ENCODE measurements at regions not wholly inside any gene's neighbourhood (a gene's known extent, or its start where the extent isn't known, plus 50 kb on each side); places are given as distances from the start of the nearest gene placed in this dataset.
"Not testable (repeated sequence)": the region's sequence is repeated elsewhere in the genome, so short reads cannot be mapped to it uniquely, and the experiment has no call there.

DNA sequence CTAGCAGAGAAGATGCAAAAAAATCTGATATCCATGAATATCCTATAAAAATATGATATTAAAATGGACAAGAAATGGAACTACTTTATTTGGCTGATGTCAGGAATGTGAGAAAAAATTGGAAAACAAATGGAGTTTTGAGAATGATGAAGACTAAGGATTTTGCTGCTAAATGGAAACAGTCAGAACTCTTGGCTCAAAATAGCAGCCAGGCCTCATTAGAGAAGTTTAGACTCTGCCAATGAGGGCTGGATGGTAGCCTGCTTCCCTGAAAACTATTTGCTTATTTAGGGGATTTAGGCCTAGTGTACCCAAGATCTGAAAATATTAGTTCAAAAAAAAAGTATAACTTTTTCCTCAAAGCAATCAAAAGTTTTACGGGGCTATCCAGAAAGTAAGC is 458.5 kb downstream of the TFEC start:
- Histone ChIP-seq H3K36me3 (ENCODE audit: control insufficient read depth in 3 of 3, insufficient read depth in 2 of 3, low read depth in 1 of 3, low read length in 3 of 3) (peaks cover 0 to 2% (median 0%) of the 10 kb centered on the region in 3 donors), H3K27me3 (ENCODE audit: control insufficient read depth in 3 of 3, insufficient read depth in 3 of 3, low read length in 3 of 3) (no peaks in the 10 kb centered on the region), H3K27ac (ENCODE audit: low read depth in 1 of 3, low read length in 2 of 3) (no peak overlapping the region), H3K4me1 (ENCODE audit: control insufficient read depth in 3 of 3, insufficient read depth in 2 of 3, low read depth in 1 of 3, low read length in 2 of 3) (no peaks in the 10 kb centered on the region), H3K9me3 (ENCODE audit: control insufficient read depth in 2 of 2, insufficient read depth in 1 of 2, low read depth in 1 of 2, low read length in 1 of 2) (no peaks in the 10 kb centered on the region), H3K4me3 (ENCODE audit: low read depth in 1 of 3, low read length in 3 of 3) (no peak overlapping the region)
- WGBS, 3 donors: 63 to 87% (median 74%) methylated on average over 1 of the region's 1 CpG
- DNase-seq: no peak
- FAIRE-seq: no peak

GRCh38 chr7:115561335-115562110 is 469.0 kb downstream of the TFEC start:
- Histone ChIP-seq H3K4me3 (ENCODE audit: low read depth in 1 of 3, low read length in 3 of 3) (no peak overlapping the region), H3K27me3 (ENCODE audit: control insufficient read depth in 3 of 3, insufficient read depth in 3 of 3, low read length in 3 of 3) (no peaks in the 10 kb centered on the region), H3K4me1 (ENCODE audit: control insufficient read depth in 3 of 3, insufficient read depth in 2 of 3, low read depth in 1 of 3, low read length in 2 of 3) (no peaks in the 10 kb centered on the region), H3K9me3 (ENCODE audit: control insufficient read depth in 2 of 2, insufficient read depth in 1 of 2, low read depth in 1 of 2, low read length in 1 of 2) (no peaks in the 10 kb centered on the region), H3K27ac (ENCODE audit: low read depth in 1 of 3, low read length in 2 of 3) (no peak overlapping the region), H3K36me3 (ENCODE audit: control insufficient read depth in 3 of 3, insufficient read depth in 2 of 3, low read depth in 1 of 3, low read length in 3 of 3) (no peaks in the 10 kb centered on the region)
- FAIRE-seq (no peak), DNase-seq (no peak)
- WGBS, 3 donors: 78 to 83% (median 79%) methylated on average over 9 of the region's 9 CpGs

DNA sequence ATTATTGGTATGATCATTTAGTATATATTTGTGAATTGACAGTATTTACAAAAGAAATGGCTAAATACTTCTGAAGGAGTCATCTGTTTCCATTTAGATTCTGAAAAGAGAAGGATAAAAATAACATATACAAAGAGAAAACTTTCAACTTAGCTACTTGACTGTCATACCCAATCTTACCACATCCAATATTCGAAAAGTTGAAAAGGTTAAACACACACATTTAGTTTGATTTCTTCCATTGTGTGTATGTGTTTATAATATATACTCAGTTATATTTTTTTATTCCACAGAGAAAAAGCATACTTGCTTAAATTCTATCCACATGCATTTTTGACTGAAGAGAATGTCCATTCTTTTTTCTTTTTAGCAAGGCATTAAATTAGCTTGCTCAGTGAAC is 470.7 kb downstream of the TFEC start:
- no peak for DNase-seq
- Histone ChIP-seq H3K36me3 (ENCODE audit: control insufficient read depth in 3 of 3, insufficient read depth in 2 of 3, low read depth in 1 of 3, low read length in 3 of 3) (no peaks in the 10 kb centered on the region), H3K9me3 (ENCODE audit: control insufficient read depth in 2 of 2, insufficient read depth in 1 of 2, low read depth in 1 of 2, low read length in 1 of 2) (no peaks in the 10 kb centered on the region), H3K27me3 (ENCODE audit: control insufficient read depth in 3 of 3, insufficient read depth in 3 of 3, low read length in 3 of 3) (no peaks in the 10 kb centered on the region), H3K27ac (ENCODE audit: low read depth in 1 of 3, low read length in 2 of 3) (no peak overlapping the region), H3K4me1 (ENCODE audit: control insufficient read depth in 3 of 3, insufficient read depth in 2 of 3, low read depth in 1 of 3, low read length in 2 of 3) (no peaks in the 10 kb centered on the region), H3K4me3 (ENCODE audit: low read depth in 1 of 3, low read length in 3 of 3) (no peak overlapping the region)
- FAIRE-seq: no peak
- WGBS, 3 donors: 74 to 81% (median 74%) methylated on average over 1 of the region's 1 CpG

GRCh38 chr7:115558161-115558560 is 472.4 kb downstream of the TFEC start:
- FAIRE-seq (no peak), DNase-seq (no peak)
- no peaks in the 10 kb centered on the region for H3K36me3 ChIP-seq (ENCODE audit: control insufficient read depth in 3 of 3, insufficient read depth in 2 of 3, low read depth in 1 of 3, low read length in 3 of 3)
- H3K4me3 ChIP-seq (ENCODE audit: low read depth in 1 of 3, low read length in 3 of 3): no peak overlapping the region
- 64 to 87% (median 83%) methylated on average over 1 of the region's 1 CpG for WGBS, 3 donors
- no peaks in the 10 kb centered on the region for H3K27me3 ChIP-seq (ENCODE audit: control insufficient read depth in 3 of 3, insufficient read depth in 3 of 3, low read length in 3 of 3)
- no peak overlapping the region for H3K27ac ChIP-seq (ENCODE audit: low read depth in 1 of 3, low read length in 2 of 3)
- no peaks in the 10 kb centered on the region for H3K4me1 ChIP-seq (ENCODE audit: control insufficient read depth in 3 of 3, insufficient read depth in 2 of 3, low read depth in 1 of 3, low read length in 2 of 3)
- no peaks in the 10 kb centered on the region for H3K9me3 ChIP-seq (ENCODE audit: control insufficient read depth in 2 of 2, insufficient read depth in 1 of 2, low read depth in 1 of 2, low read length in 1 of 2)

DNA sequence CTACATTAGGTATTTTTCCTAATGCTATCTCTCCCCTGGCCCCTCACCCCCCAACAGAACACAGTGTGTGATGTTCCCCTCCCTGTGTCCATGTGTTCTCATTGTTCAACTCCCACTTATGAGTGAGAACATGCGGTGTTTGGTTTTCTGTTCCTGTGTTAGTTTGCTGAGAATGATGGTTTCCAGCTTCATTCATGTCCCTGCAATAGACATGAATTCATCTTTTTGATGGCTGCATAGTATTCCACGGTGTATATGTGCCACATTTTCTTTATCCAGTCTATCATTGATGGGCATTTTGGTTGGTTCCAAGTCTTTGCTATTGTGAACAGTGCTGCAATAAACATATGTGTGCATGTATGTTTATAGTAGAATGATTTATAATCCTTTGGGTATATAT is 473.3 kb downstream of the TFEC start:
- H3K27ac ChIP-seq (ENCODE audit: low read depth in 1 of 3, low read length in 2 of 3); H3K4me3 ChIP-seq (ENCODE audit: low read depth in 1 of 3, low read length in 3 of 3); H3K9me3 ChIP-seq (ENCODE audit: control insufficient read depth in 2 of 2, insufficient read depth in 1 of 2, low read depth in 1 of 2, low read length in 1 of 2); H3K36me3 ChIP-seq (ENCODE audit: control insufficient read depth in 3 of 3, insufficient read depth in 2 of 3, low read depth in 1 of 3, low read length in 3 of 3); DNase-seq; H3K27me3 ChIP-seq (ENCODE audit: control insufficient read depth in 3 of 3, insufficient read depth in 3 of 3, low read length in 3 of 3); H3K4me1 ChIP-seq (ENCODE audit: control insufficient read depth in 3 of 3, insufficient read depth in 2 of 3, low read depth in 1 of 3, low read length in 2 of 3); FAIRE-seq: not testable (repeated sequence)
- WGBS, 3 donors: 70 to 87% (median 86%) methylated on average over 2 of the region's 2 CpGs

GRCh38 chr7:115552766-115553165 is 477.8 kb downstream of the TFEC start:
- Histone ChIP-seq H3K4me3 (ENCODE audit: low read depth in 1 of 3, low read length in 3 of 3) (no peak overlapping the region), H3K36me3 (ENCODE audit: control insufficient read depth in 3 of 3, insufficient read depth in 2 of 3, low read depth in 1 of 3, low read length in 3 of 3) (no peaks in the 10 kb centered on the region), H3K27ac (ENCODE audit: low read depth in 1 of 3, low read length in 2 of 3) (no peak overlapping the region), H3K27me3 (ENCODE audit: control insufficient read depth in 3 of 3, insufficient read depth in 3 of 3, low read length in 3 of 3) (no peaks in the 10 kb centered on the region), H3K4me1 (ENCODE audit: control insufficient read depth in 3 of 3, insufficient read depth in 2 of 3, low read depth in 1 of 3, low read length in 2 of 3) (no peaks in the 10 kb centered on the region), H3K9me3 (ENCODE audit: control insufficient read depth in 2 of 2, insufficient read depth in 1 of 2, low read depth in 1 of 2, low read length in 1 of 2) (no peaks in the 10 kb centered on the region)
- no peak for FAIRE-seq
- 72 to 89% (median 85%) methylated on average over 4 of the region's 4 CpGs for WGBS, 3 donors
- no peak for DNase-seq

DNA sequence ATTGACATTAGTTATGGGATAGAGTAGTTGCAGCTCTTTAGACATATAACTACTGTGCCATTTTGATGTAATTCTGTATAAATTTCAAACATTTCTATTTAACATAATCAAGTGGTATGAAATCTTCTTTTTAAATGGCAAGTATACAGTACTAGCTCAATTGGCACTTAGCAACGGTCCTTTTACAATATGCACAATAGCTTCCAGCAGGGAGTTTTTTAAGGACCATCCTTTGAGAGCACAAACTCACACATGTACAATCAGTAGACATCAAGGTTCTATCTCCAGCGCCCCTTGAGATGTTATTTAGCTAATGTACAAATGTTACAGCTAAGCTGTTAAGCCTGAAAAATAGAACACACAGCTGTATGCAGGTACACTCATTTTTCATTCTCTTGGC is 480.7 kb downstream of the TFEC start:
- Histone ChIP-seq H3K9me3 (ENCODE audit: control insufficient read depth in 2 of 2, insufficient read depth in 1 of 2, low read depth in 1 of 2, low read length in 1 of 2) (no peaks in the 10 kb centered on the region), H3K27me3 (ENCODE audit: control insufficient read depth in 3 of 3, insufficient read depth in 3 of 3, low read length in 3 of 3) (no peaks in the 10 kb centered on the region), H3K4me3 (ENCODE audit: low read depth in 1 of 3, low read length in 3 of 3) (no peak overlapping the region), H3K36me3 (ENCODE audit: control insufficient read depth in 3 of 3, insufficient read depth in 2 of 3, low read depth in 1 of 3, low read length in 3 of 3) (no peaks in the 10 kb centered on the region), H3K27ac (ENCODE audit: low read depth in 1 of 3, low read length in 2 of 3) (no peak overlapping the region), H3K4me1 (ENCODE audit: control insufficient read depth in 3 of 3, insufficient read depth in 2 of 3, low read depth in 1 of 3, low read length in 2 of 3) (no peaks in the 10 kb centered on the region)
- DNase-seq (no peak), FAIRE-seq (no peak)
- 77 to 79% (median 79%) methylated on average over 2 of the region's 2 CpGs for WGBS, 3 donors

DNA sequence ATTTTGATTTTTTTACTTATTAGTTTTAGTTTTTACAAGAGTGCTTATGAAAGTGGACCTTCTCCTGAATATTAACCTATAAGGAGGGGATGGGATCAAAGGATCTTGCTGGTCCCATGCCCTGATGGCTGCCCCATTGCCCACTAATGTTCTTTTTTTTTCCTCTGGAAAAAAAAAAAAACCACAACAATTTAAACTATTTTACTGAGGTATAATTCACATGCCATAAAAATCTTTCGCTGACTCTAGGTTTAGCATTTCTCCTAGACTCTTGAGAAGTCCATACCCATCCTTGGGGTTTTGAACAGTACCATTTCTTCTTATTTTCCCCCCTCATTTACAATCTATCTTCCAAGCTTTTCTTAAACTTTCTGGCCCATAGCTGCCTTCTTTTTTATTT is 481.8 kb downstream of the TFEC start:
- Histone ChIP-seq H3K4me3 (ENCODE audit: low read depth in 1 of 3, low read length in 3 of 3) (no peak overlapping the region), H3K4me1 (ENCODE audit: control insufficient read depth in 3 of 3, insufficient read depth in 2 of 3, low read depth in 1 of 3, low read length in 2 of 3) (no peaks in the 10 kb centered on the region), H3K27me3 (ENCODE audit: control insufficient read depth in 3 of 3, insufficient read depth in 3 of 3, low read length in 3 of 3) (no peaks in the 10 kb centered on the region), H3K27ac (ENCODE audit: low read depth in 1 of 3, low read length in 2 of 3) (no peak overlapping the region), H3K36me3 (ENCODE audit: control insufficient read depth in 3 of 3, insufficient read depth in 2 of 3, low read depth in 1 of 3, low read length in 3 of 3) (no peaks in the 10 kb centered on the region), H3K9me3 (ENCODE audit: control insufficient read depth in 2 of 2, insufficient read depth in 1 of 2, low read depth in 1 of 2, low read length in 1 of 2) (no peaks in the 10 kb centered on the region)
- DNase-seq (no peak), FAIRE-seq (no peak)
- WGBS, 3 donors: 66 to 82% (median 70%) methylated on average over 1 of the region's 1 CpG

DNA sequence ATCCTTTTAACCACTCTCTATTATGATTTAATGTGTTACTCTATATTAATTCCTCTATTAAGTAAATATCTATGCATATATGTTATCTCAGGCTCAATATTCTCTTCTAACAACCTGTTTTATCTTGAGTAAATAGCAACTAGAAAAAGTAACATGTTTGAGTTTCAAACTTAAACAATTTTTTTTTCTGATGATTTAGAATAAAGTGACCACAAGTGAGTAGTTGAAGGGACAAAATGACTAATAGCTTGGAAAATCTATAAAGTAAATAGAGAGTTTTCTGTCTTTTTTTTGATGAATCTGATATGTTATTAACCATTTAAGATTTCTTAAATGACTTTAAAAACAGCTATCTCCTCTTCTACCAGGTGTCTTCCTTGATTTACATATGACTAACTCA is 483.8 kb downstream of the TFEC start:
- H3K4me1 ChIP-seq (ENCODE audit: control insufficient read depth in 3 of 3, insufficient read depth in 2 of 3, low read depth in 1 of 3, low read length in 2 of 3): no peaks in the 10 kb centered on the region
- FAIRE-seq: no peak
- no peak overlapping the region for H3K4me3 ChIP-seq (ENCODE audit: low read depth in 1 of 3, low read length in 3 of 3)
- H3K27me3 ChIP-seq (ENCODE audit: control insufficient read depth in 3 of 3, insufficient read depth in 3 of 3, low read length in 3 of 3): no peaks in the 10 kb centered on the region
- DNase-seq: no peak
- no peaks in the 10 kb centered on the region for H3K36me3 ChIP-seq (ENCODE audit: control insufficient read depth in 3 of 3, insufficient read depth in 2 of 3, low read depth in 1 of 3, low read length in 3 of 3)
- no peaks in the 10 kb centered on the region for H3K9me3 ChIP-seq (ENCODE audit: control insufficient read depth in 2 of 2, insufficient read depth in 1 of 2, low read depth in 1 of 2, low read length in 1 of 2)
- no peak overlapping the region for H3K27ac ChIP-seq (ENCODE audit: low read depth in 1 of 3, low read length in 2 of 3)
